Suprapubic skin (tissue), 4 donors: ENCODE measurements at regions not wholly inside any gene's neighbourhood (a gene's known extent, or its start where the extent isn't known, plus 50 kb on each side); places are given as distances from the start of the nearest gene placed in this dataset.

Experiments used
- DNase-seq, 2 donors: peaks; one replicate each; pipeline ENCODE4 v3.0.0-alpha.2; 2019; ENCODE audit warnings: low spot score in 2 of 2
- H3K27ac ChIP-seq: fragments of 200-600 bp; sonication (generic); one replicate; pipeline ENCODE4 v1.5.1; 2019
- H3K27me3 ChIP-seq: fragments of 200-600 bp; sonication (generic); one replicate; pipeline ENCODE4 v1.5.1; 2019
- H3K36me3 ChIP-seq: fragments of 200-600 bp; sonication (generic); one replicate; pipeline ENCODE4 v1.5.1; 2019
- H3K4me1 ChIP-seq: fragments of 200-600 bp; sonication (generic); one replicate; pipeline ENCODE4 v1.5.1; 2019
- H3K4me3 ChIP-seq: fragments of 200-600 bp; sonication (generic); one replicate; pipeline ENCODE4 v1.5.1; 2019; ENCODE audit warnings: mild to moderate bottlenecking
- H3K9me3 ChIP-seq: fragments of 200-600 bp; sonication (generic); one replicate; pipeline ENCODE4 v1.5.1; 2019
- CTCF ChIP-seq, 2 donors: fragments of 200-600 bp in 1 of 2; fragments of 450-650 bp in 1 of 2; sonication (generic) in 1 of 2; IDR thresholded peaks; one replicate each; pipeline ENCODE4 v1.5.1; 2016 to 2019; ENCODE audit warnings: antibody characterized with exemption in 2 of 2, mild to moderate bottlenecking in 1 of 2, moderate library complexity in 1 of 2
- EP300 ChIP-seq: sonication (generic); formaldehyde crosslinking; IDR thresholded peaks from one replicate; pipeline ENCODE4 v1.6.1; 2017; ENCODE audit warnings: antibody characterized with exemption
- POLR2A ChIP-seq, 2 donors: fragments of 450-650 bp; IDR thresholded peaks; one replicate each; pipeline ENCODE4 v1.6.1; 2017; ENCODE audit warnings: antibody characterized with exemption in 2 of 2, mild to moderate bottlenecking in 2 of 2, moderate library complexity in 2 of 2
- POLR2AphosphoS5 ChIP-seq, 3 donors: sonication (generic); formaldehyde crosslinking; IDR thresholded peaks; one replicate each; pipeline ENCODE4 v1.6.1; 2017; ENCODE audit warnings: antibody characterized with exemption in 3 of 3
- WGBS: methylation state at CpG from one replicate; pipeline ENCODE4 v1.1.5; 2018; 5-methylcytosine and 5-hydroxymethylcytosine counted together

GRCh38 chr18:42533009-42533575, 578.1 kb downstream of the PIK3C3 start:
- H3K27ac ChIP-seq: no peak overlapping the region
- no peak for DNase-seq
- TF ChIP-seq POLR2A (IDR thresholded peaks at IDR 0.05) (no peak), EP300 (no peak), POLR2AphosphoS5 (IDR thresholded peaks at IDR 0.05) (no peak), CTCF (IDR thresholded peaks at IDR 0.05) (no peak)
- no peak overlapping the region for H3K4me3 ChIP-seq
- no peaks in the 10 kb centered on the region for H3K9me3 ChIP-seq
- H3K27me3 ChIP-seq: no peaks in the 10 kb centered on the region
- WGBS: 33% methylated on average over 4 of the region's 4 CpGs
- H3K4me1 ChIP-seq: no peaks in the 10 kb centered on the region
- no peaks in the 10 kb centered on the region for H3K36me3 ChIP-seq

GRCh38 chr18:42533616-42534015, 578.6 kb downstream of the PIK3C3 start:
- no peak for TF ChIP-seq POLR2AphosphoS5 (IDR thresholded peaks at IDR 0.05)
- no peak for TF ChIP-seq POLR2A (IDR thresholded peaks at IDR 0.05)
- TF ChIP-seq EP300: no peak
- no peak for TF ChIP-seq CTCF (IDR thresholded peaks at IDR 0.05)
- no peak for DNase-seq
- no peak overlapping the region for H3K27ac ChIP-seq
- H3K36me3 ChIP-seq: no peaks in the 10 kb centered on the region
- WGBS: 91% methylated on average over 8 of the region's 8 CpGs
- no peaks in the 10 kb centered on the region for H3K4me1 ChIP-seq
- H3K4me3 ChIP-seq: no peak overlapping the region
- H3K27me3 ChIP-seq: no peaks in the 10 kb centered on the region
- H3K9me3 ChIP-seq: no peaks in the 10 kb centered on the region

- H3K36me3 ChIP-seq: no peaks in the 10 kb centered on the region
- H3K4me1 ChIP-seq: no peaks in the 10 kb centered on the region
- WGBS: 55% methylated on average over 1 of the region's 1 CpG
- no peak for DNase-seq
- TF ChIP-seq EP300 (no peak), POLR2A (IDR thresholded peaks at IDR 0.05) (no peak), CTCF (IDR thresholded peaks at IDR 0.05) (no peak), POLR2AphosphoS5 (IDR thresholded peaks at IDR 0.05) (no peak)
- no peak overlapping the region for H3K4me3 ChIP-seq
- H3K9me3 ChIP-seq: no peaks in the 10 kb centered on the region
- H3K27ac ChIP-seq: no peak overlapping the region
- H3K27me3 ChIP-seq: no peaks in the 10 kb centered on the region
Observed at GRCh38 chr18:42534313-42534712, 579.3 kb downstream of the PIK3C3 start.

- H3K4me3 ChIP-seq: no peak overlapping the region
- 74% methylated on average over 1 of the region's 1 CpG for WGBS
- DNase-seq: no peak
- no peaks in the 10 kb centered on the region for H3K36me3 ChIP-seq
- no peak for TF ChIP-seq POLR2AphosphoS5 (IDR thresholded peaks at IDR 0.05)
- TF ChIP-seq EP300: no peak
- TF ChIP-seq POLR2A (IDR thresholded peaks at IDR 0.05): no peak
- no peak overlapping the region for H3K27ac ChIP-seq
- H3K4me1 ChIP-seq: no peaks in the 10 kb centered on the region
- no peaks in the 10 kb centered on the region for H3K9me3 ChIP-seq
- H3K27me3 ChIP-seq: no peaks in the 10 kb centered on the region
Observed at GRCh38 chr18:42536442-42536841, 579.0 kb downstream of the RIT2 start.

- no peaks in the 10 kb centered on the region for H3K27me3 ChIP-seq
- H3K4me1 ChIP-seq: no peaks in the 10 kb centered on the region
- no peak overlapping the region for H3K27ac ChIP-seq
- DNase-seq: no peak
- WGBS: 60% methylated on average over 2 of the region's 2 CpGs
- no peaks in the 10 kb centered on the region for H3K9me3 ChIP-seq
- no peak overlapping the region for H3K4me3 ChIP-seq
- H3K36me3 ChIP-seq: no peaks in the 10 kb centered on the region
- TF ChIP-seq CTCF (IDR thresholded peaks at IDR 0.05) (no peak), POLR2AphosphoS5 (IDR thresholded peaks at IDR 0.05) (no peak), POLR2A (IDR thresholded peaks at IDR 0.05) (no peak), EP300 (no peak)
Observed at GRCh38 chr18:42537291-42537690, 578.2 kb downstream of the RIT2 start.

GRCh38 chr18:42544901-42545300, 570.6 kb downstream of the RIT2 start:
- no peak overlapping the region for H3K4me3 ChIP-seq
- WGBS: 86% methylated on average over 1 of the region's 1 CpG
- TF ChIP-seq POLR2A (IDR thresholded peaks at IDR 0.05) (no peak), EP300 (no peak), CTCF (IDR thresholded peaks at IDR 0.05) (no peak), POLR2AphosphoS5 (IDR thresholded peaks at IDR 0.05) (no peak)

More at GRCh38 chr18:42544901-42545300, 570.6 kb downstream of the RIT2 start:
- H3K27ac ChIP-seq: no peak overlapping the region
- no peaks in the 10 kb centered on the region for H3K9me3 ChIP-seq
- no peaks in the 10 kb centered on the region for H3K27me3 ChIP-seq
- DNase-seq: no peak
- H3K36me3 ChIP-seq: no peaks in the 10 kb centered on the region
- no peaks in the 10 kb centered on the region for H3K4me1 ChIP-seq
